Caco-2 (cell line): ENCODE measurements at regions not wholly inside any gene's neighbourhood (a gene's known extent, or its start where the extent isn't known, plus 50 kb on each side); places are given as distances from the start of the nearest gene placed in this dataset.

Experiments used
- BruUV-seq: library from RNA; stranded (reverse); fragments of 400-500 nt; replicated peaks from 2 replicates; lab custom pipeline; 2021; lab: Mats Ljungman, UMichigan
- CTCF ChIA-PET: fragments of 300-600 bp; sonication (Branson Sonifier 250); formaldehyde crosslinking; loops from one replicate; lab custom pipeline; 2022; ENCODE audit warnings: antibody characterized with exemption; lab: Charles Lee
- POLR2A ChIA-PET: fragments of 300-600 bp; sonication (Branson Sonifier 250); formaldehyde crosslinking; loops from one replicate; lab custom pipeline; 2022; ENCODE audit warnings: antibody characterized with exemption; lab: Charles Lee
- DNase-seq, 2 experiments: peaks; one replicate each; pipeline versions ENCODE4 v3.0.0 to v3.0.0-alpha.2; 2020 to 2022
- H3K27me3 ChIP-seq: replicated peaks from 2 replicates; pipeline ENCODE4 v1.6.0; 2011; ENCODE audit warnings: low read length; ENCODE audit not compliant: control insufficient read depth, insufficient read depth
- H3K36me3 ChIP-seq: 2 replicates; pipeline ENCODE4 v1.5.1; 2011; ENCODE audit warnings: low read length; ENCODE audit not compliant: control insufficient read depth, insufficient read depth
- H3K4me1 ChIP-seq: fragments of 250-450 bp; sonication (Bioruptor Pico); 2 replicates; pipeline ENCODE4 v1.5.1; 2020; ENCODE audit warnings: mild to moderate bottlenecking
- H3K4me3 ChIP-seq: 2 replicates; pipeline ENCODE4 v1.5.1; 2011; ENCODE audit warnings: low read depth, mild to moderate bottlenecking, control low read depth, low read length
- H3K9me3 ChIP-seq: fragments of 250-450 bp; sonication (Bioruptor Pico); 2 replicates; pipeline ENCODE4 v1.5.1; 2020; ENCODE audit warnings: mild to moderate bottlenecking, moderate library complexity
- H3K27ac Mint-ChIP-seq: one replicate; pipeline ENCODE4 v1.8.0; 2022; ENCODE audit warnings: mixed read lengths; ENCODE audit not compliant: unreplicated experiment
- H3K27me3 Mint-ChIP-seq: one replicate; pipeline ENCODE4 v1.8.0; 2022; ENCODE audit warnings: mixed read lengths; ENCODE audit not compliant: insufficient read depth, unreplicated experiment
- H3K36me3 Mint-ChIP-seq: one replicate; pipeline ENCODE4 v1.8.0; 2022; ENCODE audit warnings: mild to moderate bottlenecking, mixed read lengths; ENCODE audit not compliant: insufficient read depth, unreplicated experiment
- H3K4me1 Mint-ChIP-seq: one replicate; pipeline ENCODE4 v1.8.0; 2022; ENCODE audit warnings: low read depth, mixed read lengths; ENCODE audit not compliant: unreplicated experiment
- H3K4me3 Mint-ChIP-seq: one replicate; pipeline ENCODE4 v1.8.0; 2022; ENCODE audit warnings: mild to moderate bottlenecking, moderate library complexity, mixed read lengths; ENCODE audit not compliant: unreplicated experiment
- H3K9me3 Mint-ChIP-seq: one replicate; pipeline ENCODE4 v1.8.0; 2022; ENCODE audit warnings: mixed read lengths; ENCODE audit not compliant: unreplicated experiment
- intact Hi-C: fragments of 100-400 bp; cut with micrococcal nuclease; formaldehyde crosslinking; loops from one replicate; pipeline ENCODE4 v1.10.0; 2022; ENCODE audit not compliant: unreplicated experiment
- TF ChIP-seq, protein P1 (sequence below), 2 experiments: fragments of 200-600 bp in 1 of 2; IDR thresholded peaks; 1 replicate in 1 of 2; 2 replicates in 1 of 2; pipeline versions ENCODE4 v1.5.1 to v1.8.0; 2011 to 2022; ENCODE audit warnings: antibody characterized with exemption in 1 of 2, control low read depth in 1 of 2, inconsistent platforms in 1 of 2, low read depth in 1 of 2, low read length in 1 of 2, mild to moderate bottlenecking in 1 of 2, moderate library complexity in 1 of 2; ENCODE audit not compliant: insufficient read depth in 1 of 2, severe bottlenecking in 1 of 2, unreplicated experiment in 1 of 2

DNA sequence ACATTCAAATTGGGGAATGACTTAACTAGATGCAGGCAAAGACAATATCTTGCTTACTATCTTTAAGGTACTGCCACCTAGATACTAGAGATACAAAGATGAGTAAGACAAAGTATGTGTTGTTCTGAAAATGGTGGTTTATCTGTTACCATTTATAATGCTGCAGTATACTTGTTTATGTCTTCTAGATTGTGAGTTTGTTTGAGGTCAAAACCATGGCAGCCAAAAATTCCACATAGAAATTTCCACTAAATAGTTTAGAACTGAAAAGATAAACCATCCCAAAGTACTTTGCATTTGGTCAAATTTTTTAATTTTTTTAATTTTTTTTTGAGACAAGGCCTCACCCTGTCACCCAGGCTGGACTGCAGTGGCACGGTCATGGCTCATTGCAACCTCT, 150.8 kb downstream of the SOX4 start:
- no peak overlapping the region for H3K4me3 Mint-ChIP-seq
- no peaks in the 10 kb centered on the region for H3K36me3 ChIP-seq
- no peaks in the 10 kb centered on the region for H3K9me3 Mint-ChIP-seq
- ChIA-PET POLR2A (no interaction called here), CTCF (no interaction called here)
- intact Hi-C loops = no loop called here
- no peaks in the 10 kb centered on the region for H3K9me3 ChIP-seq
- peaks cover 17% of the 10 kb centered on the region for H3K4me1 Mint-ChIP-seq
- peaks cover 25% of the 10 kb centered on the region for H3K4me1 ChIP-seq
- H3K27me3 ChIP-seq = no peaks in the 10 kb centered on the region
- TF ChIP-seq, protein P1, sequence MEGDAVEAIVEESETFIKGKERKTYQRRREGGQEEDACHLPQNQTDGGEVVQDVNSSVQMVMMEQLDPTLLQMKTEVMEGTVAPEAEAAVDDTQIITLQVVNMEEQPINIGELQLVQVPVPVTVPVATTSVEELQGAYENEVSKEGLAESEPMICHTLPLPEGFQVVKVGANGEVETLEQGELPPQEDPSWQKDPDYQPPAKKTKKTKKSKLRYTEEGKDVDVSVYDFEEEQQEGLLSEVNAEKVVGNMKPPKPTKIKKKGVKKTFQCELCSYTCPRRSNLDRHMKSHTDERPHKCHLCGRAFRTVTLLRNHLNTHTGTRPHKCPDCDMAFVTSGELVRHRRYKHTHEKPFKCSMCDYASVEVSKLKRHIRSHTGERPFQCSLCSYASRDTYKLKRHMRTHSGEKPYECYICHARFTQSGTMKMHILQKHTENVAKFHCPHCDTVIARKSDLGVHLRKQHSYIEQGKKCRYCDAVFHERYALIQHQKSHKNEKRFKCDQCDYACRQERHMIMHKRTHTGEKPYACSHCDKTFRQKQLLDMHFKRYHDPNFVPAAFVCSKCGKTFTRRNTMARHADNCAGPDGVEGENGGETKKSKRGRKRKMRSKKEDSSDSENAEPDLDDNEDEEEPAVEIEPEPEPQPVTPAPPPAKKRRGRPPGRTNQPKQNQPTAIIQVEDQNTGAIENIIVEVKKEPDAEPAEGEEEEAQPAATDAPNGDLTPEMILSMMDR (IDR thresholded peaks at IDR 0.05; ENCODE audit: insufficient read depth in 1 of 2, low read depth in 1 of 2, low read length in 1 of 2, severe bottlenecking in 1 of 2, unreplicated experiment in 1 of 2) = no peak
- DNase-seq = no peak
- no peaks in the 10 kb centered on the region for H3K27me3 Mint-ChIP-seq
- no TSS peak for BruUV-seq
- no peaks in the 10 kb centered on the region for H3K36me3 Mint-ChIP-seq
- no peak overlapping the region for H3K27ac Mint-ChIP-seq
- H3K4me3 ChIP-seq = no peak overlapping the region

DNA sequence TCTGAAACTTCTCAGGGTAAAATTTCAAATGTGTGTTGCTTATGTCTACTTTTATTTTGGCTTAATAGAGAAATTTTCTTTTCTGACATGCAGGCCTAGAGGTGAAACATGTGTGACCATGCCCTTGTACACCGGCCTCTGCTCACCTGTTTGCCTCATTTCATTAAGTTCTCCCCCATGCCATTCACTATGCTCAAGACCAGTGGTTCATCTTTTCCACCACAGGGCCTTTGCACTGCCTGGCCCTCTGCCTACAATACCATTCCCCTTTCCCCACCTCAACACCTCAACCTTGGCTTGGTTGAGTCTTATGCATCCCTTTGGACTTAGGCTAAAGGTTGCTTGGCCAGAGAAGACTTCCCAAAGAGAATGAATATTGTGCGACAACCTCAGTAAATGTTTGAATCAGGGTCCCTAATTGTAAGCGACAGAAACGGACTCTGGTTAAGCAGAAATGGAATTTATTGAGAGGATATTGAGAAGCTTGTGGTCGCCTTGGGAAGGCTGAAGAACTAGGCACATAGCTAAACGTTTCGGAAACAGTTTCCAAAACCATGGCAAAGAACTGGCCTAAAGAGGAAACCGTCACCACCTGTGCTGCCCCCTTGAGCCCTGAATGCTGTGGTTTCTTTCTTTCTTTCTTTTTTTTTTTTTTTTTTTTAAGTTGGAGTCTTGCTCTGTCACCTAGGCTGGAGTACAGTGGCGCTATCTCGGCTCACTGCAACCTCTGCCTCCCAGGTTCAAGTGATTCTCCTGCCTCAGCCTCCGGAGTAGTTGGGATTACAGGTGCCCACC, 152.2 kb downstream of the SOX4 start:
- H3K27ac Mint-ChIP-seq = no peak overlapping the region
- Histone ChIP-seq H3K27me3 (no peaks in the 10 kb centered on the region), H3K4me3 (no peak overlapping the region), H3K4me1 (peaks cover 10% of the 10 kb centered on the region), H3K36me3 (no peaks in the 10 kb centered on the region), H3K9me3 (no peaks in the 10 kb centered on the region)
- no peaks in the 10 kb centered on the region for H3K36me3 Mint-ChIP-seq
- no peak overlapping the region for H3K4me3 Mint-ChIP-seq
- H3K9me3 Mint-ChIP-seq = no peaks in the 10 kb centered on the region
- intact Hi-C loops = no loop called here
- POLR2A ChIA-PET = no interaction called here
- BruUV-seq = no TSS peak
- CTCF ChIA-PET = no interaction called here
- no peak for DNase-seq
- peaks cover 7% of the 10 kb centered on the region for H3K4me1 Mint-ChIP-seq
- TF ChIP-seq, protein P1 (IDR thresholded peaks at IDR 0.05; ENCODE audit: insufficient read depth in 1 of 2, low read depth in 1 of 2, low read length in 1 of 2, severe bottlenecking in 1 of 2, unreplicated experiment in 1 of 2) = no peak
- H3K27me3 Mint-ChIP-seq = no peaks in the 10 kb centered on the region

DNA sequence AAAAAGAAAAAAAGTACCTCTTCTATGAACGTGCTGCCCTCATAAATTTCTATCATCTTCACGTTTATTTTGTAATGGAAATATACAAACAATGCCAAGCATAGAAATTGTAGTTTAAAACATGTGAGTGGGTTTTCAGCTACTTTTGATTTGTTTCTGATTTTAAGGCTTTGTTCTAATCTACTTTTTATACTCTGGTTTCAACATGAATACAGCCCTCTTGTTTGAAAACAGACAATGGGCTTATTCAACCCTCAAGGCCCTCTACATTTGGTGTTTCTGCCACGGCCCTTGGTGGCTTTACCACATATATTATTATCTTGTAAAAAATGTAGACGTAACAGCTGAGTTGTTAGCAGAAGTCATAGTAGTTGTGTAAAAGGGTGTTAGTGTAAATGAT, 153.9 kb downstream of the SOX4 start:
- Histone ChIP-seq H3K9me3 (no peaks in the 10 kb centered on the region), H3K4me3 (no peak overlapping the region), H3K27me3 (no peaks in the 10 kb centered on the region), H3K4me1 (peaks cover 12% of the 10 kb centered on the region; the same call in 1 of the 2 replicates), H3K36me3 (no peaks in the 10 kb centered on the region)
- ChIA-PET CTCF (no interaction called here), POLR2A (no interaction called here)
- H3K27ac Mint-ChIP-seq = no peak overlapping the region
- TF ChIP-seq, protein P1 (IDR thresholded peaks at IDR 0.05; ENCODE audit: insufficient read depth in 1 of 2, low read depth in 1 of 2, low read length in 1 of 2, severe bottlenecking in 1 of 2, unreplicated experiment in 1 of 2) = no peak
- no peaks in the 10 kb centered on the region for H3K36me3 Mint-ChIP-seq
- DNase-seq = no peak
- intact Hi-C loops = no loop called here
- no TSS peak for BruUV-seq
- no peak overlapping the region for H3K4me3 Mint-ChIP-seq
- H3K4me1 Mint-ChIP-seq = no peaks in the 10 kb centered on the region
- H3K9me3 Mint-ChIP-seq = no peaks in the 10 kb centered on the region
- H3K27me3 Mint-ChIP-seq = no peaks in the 10 kb centered on the region
